IMR-90 (cell line): ENCODE measurements at regions not wholly inside any gene's neighbourhood (a gene's known extent, or its start where the extent isn't known, plus 50 kb on each side); places are given as distances from the start of the nearest gene placed in this dataset.
"Not testable (repeated sequence)": the region's sequence is repeated elsewhere in the genome, so short reads cannot be mapped to it uniquely, and the experiment has no call there.

ENCODE experiments used
- ATAC-seq: fragments of 200-7000 bp; cut with Tn5 transposase; 2 replicates; pipeline ENCODE4 v1.9.1; 2020; ENCODE audit warnings: low read depth, mild to moderate bottlenecking, moderate library complexity
- BruUV-seq: library from RNA; stranded (reverse); fragments of 400-500 nt; replicated peaks from 2 replicates; lab custom pipeline; 2021; lab: Mats Ljungman, UMichigan
- CTCF ChIA-PET: fragments of 300-600 bp; formaldehyde crosslinking; extraction: SDS; loops from one replicate; lab custom pipeline; 2021; ENCODE audit warnings: antibody characterized with exemption; lab: Yijun Ruan, JAX
- POLR2A ChIA-PET: fragments of 300-600 bp; sonication (Branson Sonifier 250); formaldehyde crosslinking; loops from one replicate; lab custom pipeline; 2022; ENCODE audit warnings: antibody characterized with exemption; ENCODE audit not compliant: unreplicated experiment; lab: Charles Lee
- DNase-seq: peaks from one replicate; pipeline ENCODE4 v3.0.0; 2013
- H2AFZ ChIP-seq: replicated peaks from 2 replicates; pipeline ENCODE3; 2013; ENCODE audit warnings: low read length, mild to moderate bottlenecking; ENCODE audit not compliant: poor library complexity
- H2AK5ac ChIP-seq: 2 replicates; pipeline ENCODE4 v1.6.1; 2013; ENCODE audit warnings: low read depth, low read length, inconsistent platforms
- H2AK9ac ChIP-seq: replicated peaks from 2 replicates; pipeline ENCODE3; 2013; ENCODE audit warnings: mild to moderate bottlenecking, low read depth, low read length, moderate library complexity; ENCODE audit not compliant: poor library complexity
- H2BK120ac ChIP-seq: 2 replicates; pipeline ENCODE4 v1.6.1; 2013; ENCODE audit warnings: low read depth, low read length, inconsistent platforms
- H2BK15ac ChIP-seq: 3 replicates; pipeline ENCODE4 v1.6.1; 2013; ENCODE audit warnings: low read depth, low read length, inconsistent platforms
- H2BK20ac ChIP-seq: 2 replicates; pipeline ENCODE4 v1.6.1; 2013; ENCODE audit warnings: low read depth, mild to moderate bottlenecking, inconsistent platforms, low read length, moderate library complexity
- H2BK5ac ChIP-seq: 2 replicates; pipeline ENCODE4 v1.6.1; 2013; ENCODE audit warnings: mild to moderate bottlenecking, low read depth, low read length, inconsistent platforms; ENCODE audit not compliant: poor library complexity, severe bottlenecking
- H3K14ac ChIP-seq: replicated peaks from 2 replicates; pipeline ENCODE4 v1.6.1; 2013; ENCODE audit warnings: low read depth, low read length, inconsistent platforms
- H3K18ac ChIP-seq: 2 replicates; pipeline ENCODE4 v1.6.1; 2013; ENCODE audit warnings: low read depth, low read length, control low read depth
- H3K23ac ChIP-seq: 2 replicates; pipeline ENCODE4 v1.6.1; 2013; ENCODE audit warnings: low read depth, low read length, inconsistent platforms
- H3K27ac ChIP-seq: 2 replicates; pipeline ENCODE4 v1.5.1; 2013; ENCODE audit warnings: mild to moderate bottlenecking, control low read depth, low read length; ENCODE audit not compliant: insufficient read depth
- H3K27me3 ChIP-seq: 2 replicates; pipeline ENCODE4 v1.6.1; 2013; ENCODE audit warnings: low read length; ENCODE audit not compliant: control insufficient read depth, insufficient read depth
- H3K36me3 ChIP-seq: 2 replicates; pipeline ENCODE4 v1.6.1; 2013; ENCODE audit warnings: low read length, mixed read lengths; ENCODE audit not compliant: control insufficient read depth, insufficient read depth
- H3K4ac ChIP-seq: 2 replicates; pipeline ENCODE4 v1.6.1; 2013; ENCODE audit warnings: low read depth, low read length, inconsistent platforms
- H3K4me1 ChIP-seq: 2 replicates; pipeline ENCODE4 v1.6.1; 2013; ENCODE audit warnings: low read length, mixed read lengths; ENCODE audit not compliant: control insufficient read depth, insufficient read depth
- H3K4me2 ChIP-seq: 2 replicates; pipeline ENCODE4 v1.6.1; 2013; ENCODE audit warnings: low read depth, mild to moderate bottlenecking, control low read depth, low read length, moderate library complexity
- H3K4me3 ChIP-seq: 2 replicates; pipeline ENCODE4 v1.5.1; 2013; ENCODE audit warnings: low read depth, mild to moderate bottlenecking, control low read depth, low read length, moderate library complexity; ENCODE audit not compliant: insufficient read depth
- H3K56ac ChIP-seq: 2 replicates; pipeline ENCODE4 v1.6.1; 2013; ENCODE audit warnings: low read length, inconsistent platforms; ENCODE audit not compliant: insufficient read depth; ENCODE audit errors: extremely low read depth
- H3K79me1 ChIP-seq, 2 experiments: 2 replicates each; pipeline ENCODE4 v1.6.1; 2013; ENCODE audit warnings: low read length in 2 of 2, inconsistent platforms in 1 of 2, low read depth in 1 of 2
- H3K9ac ChIP-seq: 2 replicates; pipeline ENCODE4 v1.6.1; 2013; ENCODE audit warnings: low read depth, low read length, control low read depth
- H3K9me1 ChIP-seq: 2 replicates; pipeline ENCODE4 v1.6.1; 2013; ENCODE audit warnings: low read length, inconsistent platforms; ENCODE audit not compliant: insufficient read depth
- H3K9me3 ChIP-seq: 2 replicates; pipeline ENCODE4 v1.6.1; 2013; ENCODE audit warnings: low read length; ENCODE audit not compliant: control insufficient read depth, insufficient read depth
- H4K20me1 ChIP-seq: 2 replicates; pipeline ENCODE4 v1.6.1; 2013; ENCODE audit warnings: low read length, inconsistent platforms; ENCODE audit not compliant: insufficient read depth
- H4K5ac ChIP-seq: 2 replicates; pipeline ENCODE4 v1.6.1; 2013; ENCODE audit warnings: mild to moderate bottlenecking, low read depth, low read length, control low read depth
- H4K8ac ChIP-seq, 2 experiments: 2 replicates each; pipeline ENCODE4 v1.6.1; 2013; ENCODE audit warnings: low read depth in 2 of 2, low read length in 2 of 2, control low read depth in 1 of 2, inconsistent platforms in 1 of 2
- H4K91ac ChIP-seq: 2 replicates; pipeline ENCODE4 v1.6.1; 2013; ENCODE audit warnings: low read depth, low read length, inconsistent platforms; ENCODE audit not compliant: insufficient read depth
- WGBS, 2 experiments: methylation state at CpG; one replicate each; pipeline versions ENCODE4 v1.1.5 to v1.1.7; 2013; ENCODE audit warnings: missing lambda C conversion rate in 2 of 2; ENCODE audit not compliant: insufficient read length in 1 of 2; ENCODE audit errors: extremely low coverage in 2 of 2; 5-methylcytosine and 5-hydroxymethylcytosine counted together
- dilution Hi-C: fragments of 300-500 bp; cut with HindIII; formaldehyde crosslinking; loops from one replicate; pipeline ENCODE4 v1.14.3; 2018; ENCODE audit warnings: low sequenced_read_pairs; ENCODE audit not compliant: unreplicated experiment
- in situ Hi-C: fragments of 300-500 bp; cut with MboI; formaldehyde crosslinking; loops from 3 replicates; pipeline ENCODE4 v1.14.3; 2019; ENCODE audit warnings: low sequenced_read_pairs, inconsistent platforms, mixed read lengths
- intact Hi-C: fragments of 100-400 bp; cut with micrococcal nuclease; formaldehyde crosslinking; loops from 2 replicates; pipeline ENCODE4 v1.10.0; 2022

DNA sequence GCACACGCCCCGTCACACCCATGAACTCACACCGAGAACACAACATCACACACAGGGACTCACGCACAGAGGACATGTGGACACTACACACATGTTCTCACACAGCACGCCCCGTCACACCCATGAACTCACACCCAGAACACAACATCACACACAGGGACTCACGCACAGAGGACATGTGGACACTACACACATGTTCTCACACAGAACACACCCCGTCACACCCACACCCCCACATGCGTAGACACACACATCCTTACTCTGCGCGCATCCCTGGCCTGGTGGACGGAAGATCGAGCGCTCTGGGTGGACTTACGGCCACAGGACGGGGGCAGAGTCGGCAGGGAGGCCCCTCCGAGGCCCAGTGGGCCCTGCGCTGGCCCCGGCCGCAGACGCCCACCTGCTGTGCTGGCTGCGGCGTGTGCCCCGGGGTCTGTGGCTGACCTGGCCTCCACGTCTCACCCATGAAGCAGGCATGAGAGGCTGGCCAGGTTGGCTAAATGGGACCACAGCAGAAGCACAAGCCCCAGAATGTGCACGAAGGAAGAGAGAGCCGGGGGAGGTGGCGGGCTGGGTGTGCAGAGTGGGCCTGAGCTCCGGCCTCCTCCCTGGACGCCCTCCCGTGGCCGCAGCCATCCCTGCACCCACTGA is 125.5 kb downstream of the METRNL start:
- Histone ChIP-seq H3K4ac (0 out of 2 replicates have a peak overlapping the region, but pooled peaks have one; percentile 65), H2BK20ac (0 out of 2 replicates have a peak overlapping the region, but pooled peaks have one; percentile 67), H3K4me1 (peaks cover 15% of the 10 kb centered on the region), H3K9me1 (peaks cover 18% of the 10 kb centered on the region), H3K14ac (peak overlapping the region; percentile 59; the same call in 1 of the 2 replicates), H2AK5ac (peak overlapping the region; percentile 93; the same call in 1 of the 2 replicates)
- in situ Hi-C loops, H3K9me3 ChIP-seq, H3K27me3 ChIP-seq, BruUV-seq, H3K79me1 ChIP-seq, H3K27ac ChIP-seq, H3K4me3 ChIP-seq, H2BK120ac ChIP-seq, H3K36me3 ChIP-seq, H3K9ac ChIP-seq, intact Hi-C loops, H3K56ac ChIP-seq, H4K8ac ChIP-seq, H3K18ac ChIP-seq, CTCF ChIA-PET, DNase-seq, H2AK9ac ChIP-seq, H3K23ac ChIP-seq, H4K5ac ChIP-seq, H2AFZ ChIP-seq, dilution Hi-C loops, H4K20me1 ChIP-seq, H2BK15ac ChIP-seq, H4K91ac ChIP-seq, ATAC-seq, POLR2A ChIA-PET, H2BK5ac ChIP-seq, H3K4me2 ChIP-seq: not testable (repeated sequence)
- WGBS, 2 experiments, result 100% methylated on average over 5 of the region's 33 CpGs; no CpG with 5 or more reads in 1 of the 2 experiments
